Coronary artery (tissue), 2 donors: ENCODE measurements at regions not wholly inside any gene's neighbourhood (a gene's known extent, or its start where the extent isn't known, plus 50 kb on each side); places are given as distances from the start of the nearest gene placed in this dataset.

Experiments
- DNase-seq: peaks from one replicate; pipeline ENCODE4 v3.0.0-alpha.2; 2017; ENCODE audit warnings: low spot score
- H3K27ac ChIP-seq, 2 donors: fragments of 200-600 bp; sonication (generic); one replicate each; pipeline ENCODE4 v1.5.1; 2016 to 2019
- H3K4me3 ChIP-seq: fragments of 200-600 bp; sonication (generic); 2 replicates; pipeline ENCODE4 v1.5.1; 2016; ENCODE audit warnings: mild to moderate bottlenecking, moderate library complexity
- CTCF ChIP-seq: fragments of 200-600 bp; sonication (generic); IDR thresholded peaks from one replicate; pipeline ENCODE4 v1.5.1; 2019; ENCODE audit warnings: antibody characterized with exemption

GRCh38 chr2:18901242-18901641 is 311.9 kb upstream of the NT5C1B start:
- no peak for DNase-seq
- no peak for TF ChIP-seq CTCF
- Histone ChIP-seq H3K27ac (peak overlapping the region; percentile 76 to 82), H3K4me3 (no peak overlapping the region)

- DNase-seq, result no peak
- no peak for TF ChIP-seq CTCF
- Histone ChIP-seq H3K27ac (peak overlapping the region; percentile 76 to 82), H3K4me3 (no peak overlapping the region)
Observed at GRCh38 chr2:18900691-18901141, 311.3 kb upstream of the NT5C1B start.

- no peak for TF ChIP-seq CTCF
- H3K27ac ChIP-seq, result peak overlapping the region; percentile 76 to 82
Observed at GRCh38 chr2:18899725-18900124, 310.4 kb upstream of the NT5C1B start.

GRCh38 chr2:18898271-18898670 is 308.9 kb upstream of the NT5C1B start:
- Histone ChIP-seq H3K27ac (no peak overlapping the region), H3K4me3 (no peak overlapping the region)
- DNase-seq, result no peak
- no peak for TF ChIP-seq CTCF

More at GRCh38 chr2:18899725-18900124, 310.4 kb upstream of the NT5C1B start:
- DNase-seq, result no peak
- no peak overlapping the region for H3K4me3 ChIP-seq

- DNase-seq, result no peak
- no peak for TF ChIP-seq CTCF
- Histone ChIP-seq H3K27ac (no peak overlapping the region), H3K4me3 (no peak overlapping the region)
Observed at GRCh38 chr2:18896125-18896764, 306.9 kb upstream of the NT5C1B start.

GRCh38 chr2:18891600-18892345 is 302.4 kb upstream of the NT5C1B start:
- DNase-seq, result no peak
- no peak for TF ChIP-seq CTCF
- no peak overlapping the region for H3K27ac ChIP-seq
- no peak overlapping the region for H3K4me3 ChIP-seq
